Fibroblast of gingiva (primary cell): ENCODE measurements at regions not wholly inside any gene's neighbourhood (a gene's known extent, or its start where the extent isn't known, plus 50 kb on each side); places are given as distances from the start of the nearest gene placed in this dataset.

Source experiments
- DNase-seq: peaks from one replicate; pipeline ENCODE4 v3.0.0-alpha.2; 2011; ENCODE audit warnings: low read depth

- DNase-seq, result no peak
Measured at GRCh38 chr10:129278686-129279085, 188.4 kb upstream of the MGMT start.

- DNase-seq, result no peak
Measured at GRCh38 chr10:129279446-129280154, 187.4 kb upstream of the MGMT start.

- no peak for DNase-seq
Measured at GRCh38 chr10:129280155-129280502, 186.9 kb upstream of the MGMT start.

GRCh38 chr10:129280908-129281586 lies 186.0 kb upstream of the MGMT start:
- DNase-seq, result no peak

- DNase-seq, result no peak
Measured at GRCh38 chr10:129285459-129285858, 181.6 kb upstream of the MGMT start.

GRCh38 chr10:129288999-129289584 lies 177.9 kb upstream of the MGMT start:
- DNase-seq, result no peak

GRCh38 chr10:129293991-129294700 lies 172.9 kb upstream of the MGMT start:
- DNase-seq, result no peak

- no peak for DNase-seq
Measured at GRCh38 chr10:129294944-129295343, 172.1 kb upstream of the MGMT start.

GRCh38 chr10:129305046-129305445 lies 162.0 kb upstream of the MGMT start:
- DNase-seq, result no peak

GRCh38 chr10:129307141-129307540 lies 159.9 kb upstream of the MGMT start:
- DNase-seq, result no peak

- no peak for DNase-seq
Measured at GRCh38 chr10:129308953-129309564, 158.0 kb upstream of the MGMT start.

- no peak for DNase-seq
Measured at GRCh38 chr10:129309565-129309964, 157.5 kb upstream of the MGMT start.

GRCh38 chr10:129310881-129311280 lies 156.2 kb upstream of the MGMT start:
- DNase-seq, result no peak

GRCh38 chr10:129319934-129320333 lies 147.1 kb upstream of the MGMT start:
- DNase-seq, result no peak

GRCh38 chr10:129320340-129320739 lies 146.7 kb upstream of the MGMT start:
- no peak for DNase-seq

GRCh38 chr10:129321727-129322126 lies 145.3 kb upstream of the MGMT start:
- DNase-seq, result no peak

GRCh38 chr10:129322933-129323820 lies 143.9 kb upstream of the MGMT start:
- DNase-seq, result no peak

GRCh38 chr10:129323879-129324278 lies 143.2 kb upstream of the MGMT start:
- no peak for DNase-seq

GRCh38 chr10:129325893-129326292 lies 141.1 kb upstream of the MGMT start:
- no peak for DNase-seq

GRCh38 chr10:129328546-129328945 lies 138.5 kb upstream of the MGMT start:
- DNase-seq, result peak; percentile 35

- DNase-seq, result no peak
Measured at GRCh38 chr10:129329385-129330055, 137.5 kb upstream of the MGMT start.
